KMS-11 (cell line): ENCODE measurements at regions not wholly inside any gene's neighbourhood (a gene's known extent, or its start where the extent isn't known, plus 50 kb on each side); places are given as distances from the start of the nearest gene placed in this dataset.

Experiments used
- H2AFZ ChIP-seq: fragments of 200-600 bp; sonication (generic); 2 replicates; pipeline ENCODE4 v1.6.1; 2016; ENCODE audit warnings: antibody characterized with exemption, mixed run types, low read depth
- H3K27ac ChIP-seq: fragments of 200-600 bp; sonication (generic); 2 replicates; pipeline ENCODE4 v1.6.1; 2016; ENCODE audit warnings: mild to moderate bottlenecking, mixed run types
- H3K27me3 ChIP-seq: fragments of 200-600 bp; sonication (generic); 2 replicates; pipeline ENCODE4 v1.6.1; 2017; ENCODE audit warnings: mild to moderate bottlenecking, low read depth, mixed run types, moderate library complexity; ENCODE audit not compliant: insufficient read depth
- H3K36me3 ChIP-seq: fragments of 200-600 bp; sonication (generic); 2 replicates; pipeline ENCODE4 v1.6.1; 2017; ENCODE audit warnings: mild to moderate bottlenecking, mixed run types; ENCODE audit not compliant: insufficient read depth
- H3K4me1 ChIP-seq: fragments of 200-600 bp; sonication (generic); 2 replicates; pipeline ENCODE4 v1.6.1; 2016; ENCODE audit warnings: mild to moderate bottlenecking, low read depth, mixed run types; ENCODE audit not compliant: poor library complexity, severe bottlenecking
- H3K4me2 ChIP-seq: fragments of 200-600 bp; sonication (generic); 2 replicates; pipeline ENCODE4 v1.7.0; 2016; ENCODE audit warnings: mild to moderate bottlenecking, mixed run types
- H3K4me3 ChIP-seq: fragments of 200-600 bp; sonication (generic); IDR thresholded peaks from 2 replicates; pipeline ENCODE4 v1.6.1; 2017; ENCODE audit warnings: low read depth, low read length, mixed read lengths; ENCODE audit not compliant: insufficient read depth
- H3K79me2 ChIP-seq: fragments of 200-600 bp; sonication (generic); 2 replicates; pipeline ENCODE4 v1.6.1; 2016; ENCODE audit warnings: low read depth, mixed run types; ENCODE audit not compliant: insufficient read depth
- H3K9ac ChIP-seq: fragments of 200-600 bp; sonication (generic); 2 replicates; pipeline ENCODE4 v1.6.1; 2016; ENCODE audit warnings: mild to moderate bottlenecking, mixed run types
- H4K20me1 ChIP-seq: fragments of 200-600 bp; sonication (generic); 2 replicates; pipeline ENCODE4 v1.6.1; 2016; ENCODE audit warnings: mild to moderate bottlenecking, mixed run types; ENCODE audit not compliant: insufficient read depth
- TF ChIP-seq, protein P1 (sequence below): fragments of 200-600 bp; sonication (generic); conservative IDR thresholded peaks from 2 replicates; pipeline ENCODE4 v1.6.1; 2017; ENCODE audit warnings: low read depth, mild to moderate bottlenecking, antibody characterized with exemption, low read length, moderate library complexity, mixed read lengths

DNA sequence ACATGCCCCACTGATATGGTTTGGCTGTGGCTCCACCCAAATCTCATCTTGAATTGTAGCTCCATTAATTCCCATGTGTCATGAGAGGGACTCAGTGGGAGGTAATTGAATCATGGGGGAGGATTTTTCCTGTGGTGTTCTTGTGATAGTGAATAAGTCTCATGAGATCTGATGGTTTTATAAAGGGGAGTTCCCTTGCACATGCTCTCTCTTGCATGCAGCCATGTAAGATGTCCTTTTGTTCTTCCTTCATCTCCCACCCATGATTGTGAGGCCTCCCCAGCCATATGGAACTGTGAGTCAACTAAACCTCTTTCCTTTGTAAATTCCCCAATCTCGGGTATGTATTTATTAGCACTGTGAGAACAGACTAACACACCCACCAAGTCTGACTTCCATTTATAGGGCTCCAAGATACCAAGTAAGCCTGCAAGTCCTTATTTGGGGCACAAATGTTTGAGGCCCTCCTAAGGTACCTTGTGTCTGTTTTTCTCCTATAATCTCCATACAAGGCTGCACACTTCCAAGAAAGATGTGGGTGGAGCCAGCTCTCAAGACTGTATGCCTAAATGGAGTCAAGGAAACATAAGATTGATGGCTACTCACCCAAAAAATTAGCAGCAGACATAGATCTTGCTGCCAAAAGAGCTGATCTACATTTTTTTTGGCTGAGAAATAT, 364.7 kb downstream of the TXNL1 start:
- TF ChIP-seq, protein P1, sequence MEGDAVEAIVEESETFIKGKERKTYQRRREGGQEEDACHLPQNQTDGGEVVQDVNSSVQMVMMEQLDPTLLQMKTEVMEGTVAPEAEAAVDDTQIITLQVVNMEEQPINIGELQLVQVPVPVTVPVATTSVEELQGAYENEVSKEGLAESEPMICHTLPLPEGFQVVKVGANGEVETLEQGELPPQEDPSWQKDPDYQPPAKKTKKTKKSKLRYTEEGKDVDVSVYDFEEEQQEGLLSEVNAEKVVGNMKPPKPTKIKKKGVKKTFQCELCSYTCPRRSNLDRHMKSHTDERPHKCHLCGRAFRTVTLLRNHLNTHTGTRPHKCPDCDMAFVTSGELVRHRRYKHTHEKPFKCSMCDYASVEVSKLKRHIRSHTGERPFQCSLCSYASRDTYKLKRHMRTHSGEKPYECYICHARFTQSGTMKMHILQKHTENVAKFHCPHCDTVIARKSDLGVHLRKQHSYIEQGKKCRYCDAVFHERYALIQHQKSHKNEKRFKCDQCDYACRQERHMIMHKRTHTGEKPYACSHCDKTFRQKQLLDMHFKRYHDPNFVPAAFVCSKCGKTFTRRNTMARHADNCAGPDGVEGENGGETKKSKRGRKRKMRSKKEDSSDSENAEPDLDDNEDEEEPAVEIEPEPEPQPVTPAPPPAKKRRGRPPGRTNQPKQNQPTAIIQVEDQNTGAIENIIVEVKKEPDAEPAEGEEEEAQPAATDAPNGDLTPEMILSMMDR: no peak
- Histone ChIP-seq H4K20me1 (no peaks in the 10 kb centered on the region), H3K79me2 (no peaks in the 10 kb centered on the region), H3K4me3 (no peak overlapping the region), H3K9ac (no peak overlapping the region), H3K4me2 (no peak overlapping the region), H2AFZ (no peak overlapping the region), H3K36me3 (no peaks in the 10 kb centered on the region), H3K27me3 (no peaks in the 10 kb centered on the region), H3K27ac (no peak overlapping the region), H3K4me1 (no peaks in the 10 kb centered on the region)

DNA sequence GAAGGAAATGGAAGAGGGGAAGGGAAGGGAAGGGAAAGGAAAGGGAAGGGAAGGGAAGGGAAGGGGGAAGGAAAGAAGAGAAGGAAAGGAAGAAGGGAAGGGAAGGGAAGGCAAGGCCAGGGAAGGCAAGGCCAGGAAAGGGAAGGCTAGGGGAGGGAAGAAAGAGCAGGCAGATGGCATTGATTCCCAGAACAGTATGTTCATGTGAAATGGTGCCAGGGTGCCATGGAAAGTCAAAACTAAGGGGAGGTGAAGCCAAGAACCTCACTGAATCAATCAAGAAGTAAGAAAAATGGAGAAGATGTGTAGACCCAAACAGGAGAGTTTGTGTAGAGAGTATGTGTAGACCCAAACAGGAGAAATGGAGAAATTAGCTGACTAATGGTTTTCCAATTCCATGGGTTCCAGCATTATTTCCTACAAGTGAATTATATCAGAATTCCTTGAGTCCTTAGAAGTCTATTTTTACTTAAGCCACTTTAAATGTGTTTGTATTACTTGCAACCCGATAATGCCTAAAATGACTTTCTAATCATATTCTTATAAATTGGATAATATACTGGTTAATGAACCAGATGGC, 367.6 kb downstream of the TXNL1 start:
- H4K20me1 ChIP-seq: no peaks in the 10 kb centered on the region
- no peaks in the 10 kb centered on the region for H3K36me3 ChIP-seq

DNA sequence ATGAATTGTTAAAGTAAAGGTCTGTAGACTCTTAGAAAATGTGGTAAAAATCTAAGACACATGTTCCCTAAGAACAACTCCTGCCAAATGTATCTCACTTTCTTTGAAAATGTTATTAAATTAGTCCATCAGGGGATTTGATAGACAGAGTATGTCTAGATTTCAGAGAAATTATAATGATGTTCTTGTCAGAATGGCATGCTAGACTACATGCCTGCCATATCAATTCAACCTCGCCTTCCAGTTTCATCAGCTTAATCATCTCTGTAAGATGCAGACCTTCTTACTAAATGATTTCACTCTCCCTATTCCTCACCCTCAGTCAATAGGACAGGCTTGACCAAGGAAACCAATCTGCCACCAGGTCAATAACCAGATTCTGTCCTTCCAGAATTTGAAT, 368.4 kb downstream of the TXNL1 start:
- Histone ChIP-seq H2AFZ (no peak overlapping the region), H3K27me3 (no peaks in the 10 kb centered on the region), H3K79me2 (no peaks in the 10 kb centered on the region), H3K27ac (no peak overlapping the region), H3K4me3 (no peak overlapping the region), H3K4me1 (no peaks in the 10 kb centered on the region), H3K4me2 (no peak overlapping the region), H3K36me3 (no peaks in the 10 kb centered on the region), H3K9ac (no peak overlapping the region), H4K20me1 (no peaks in the 10 kb centered on the region)
- TF ChIP-seq, protein P1: no peak

More for the DNA sequence above, 367.6 kb downstream of the TXNL1 start:
- Histone ChIP-seq H3K4me2 (no peak overlapping the region), H3K4me3 (no peak overlapping the region), H3K4me1 (no peaks in the 10 kb centered on the region), H3K79me2 (no peaks in the 10 kb centered on the region), H3K27me3 (no peaks in the 10 kb centered on the region), H3K9ac (no peak overlapping the region), H2AFZ (no peak overlapping the region), H3K27ac (no peak overlapping the region)
- TF ChIP-seq, protein P1: no peak

DNA sequence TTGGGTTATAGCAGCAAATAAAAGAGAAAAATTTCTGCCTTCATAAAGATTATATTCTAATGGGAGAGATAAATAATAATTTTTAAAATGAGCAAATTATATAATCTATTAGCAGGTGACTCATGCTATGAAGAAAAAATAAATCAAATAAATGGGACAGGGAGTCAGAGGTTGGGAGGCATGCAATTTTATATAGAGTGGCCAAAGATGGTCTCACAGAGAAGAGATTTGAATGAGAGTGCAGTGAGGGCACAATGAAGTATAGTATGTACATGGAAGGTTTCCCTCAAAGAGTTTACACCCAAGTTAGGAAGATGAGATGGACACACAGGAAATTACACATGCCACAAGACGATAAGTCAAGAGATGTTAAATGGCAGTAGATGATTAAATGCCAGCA, 369.4 kb downstream of the TXNL1 start:
- Histone ChIP-seq H3K27me3 (no peaks in the 10 kb centered on the region), H3K9ac (no peak overlapping the region), H3K4me2 (no peak overlapping the region), H3K4me1 (no peaks in the 10 kb centered on the region), H4K20me1 (no peaks in the 10 kb centered on the region), H3K79me2 (no peaks in the 10 kb centered on the region), H3K27ac (no peak overlapping the region), H2AFZ (no peak overlapping the region), H3K4me3 (no peak overlapping the region), H3K36me3 (no peaks in the 10 kb centered on the region)
- TF ChIP-seq, protein P1: no peak
